ENCODE measurements at regions not wholly inside any gene's neighbourhood (a gene's known extent, or its start where the extent isn't known, plus 50 kb on each side); places are given as distances from the start of the nearest gene placed in this dataset.

GRCh38 chr6:106035655-106036054, 50.5 kb upstream of the PRDM1 start:
- DNase-seq = no peak

GRCh38 chr6:106033806-106034205, 52.3 kb upstream of the PRDM1 start:
- DNase-seq = no peak

GRCh38 chr6:106027758-106028157, 58.4 kb upstream of the PRDM1 start:
- no peak for DNase-seq

GRCh38 chr6:106026748-106027715, 59.1 kb upstream of the PRDM1 start:
- no peak for DNase-seq

GRCh38 chr6:106025655-106026054, 60.5 kb upstream of the PRDM1 start:
- no peak for DNase-seq

GRCh38 chr6:106022801-106023200, 63.3 kb upstream of the PRDM1 start:
- DNase-seq = no peak

GRCh38 chr6:106017454-106017853, 68.7 kb upstream of the PRDM1 start:
- DNase-seq = no peak

- DNase-seq = no peak
Measured at GRCh38 chr6:106014955-106015354, 71.2 kb upstream of the PRDM1 start.

GRCh38 chr6:106011476-106011875, 74.7 kb upstream of the PRDM1 start:
- no peak for DNase-seq

GRCh38 chr6:106005954-106006353, 80.2 kb upstream of the PRDM1 start:
- no peak for DNase-seq

GRCh38 chr6:106005013-106005412, 81.1 kb upstream of the PRDM1 start:
- DNase-seq = no peak

GRCh38 chr6:106003268-106003987, 82.7 kb upstream of the PRDM1 start:
- DNase-seq = no peak

GRCh38 chr6:106002005-106002404, 84.1 kb upstream of the PRDM1 start:
- no peak for DNase-seq

- no peak for DNase-seq
Measured at GRCh38 chr6:106000935-106001334, 85.2 kb upstream of the PRDM1 start.

GRCh38 chr6:105997482-105997881, 88.7 kb upstream of the PRDM1 start:
- no peak for DNase-seq

GRCh38 chr6:105995391-105995865, 90.7 kb upstream of the PRDM1 start:
- no peak for DNase-seq

- peak; percentile 39 for DNase-seq
Measured at GRCh38 chr6:105994591-105995390, 91.3 kb upstream of the PRDM1 start.

- DNase-seq = peak; percentile 53
Measured at GRCh38 chr6:105994118-105994590, 92.0 kb upstream of the PRDM1 start.

- no peak for DNase-seq
Measured at GRCh38 chr6:105993341-105994117, 92.6 kb upstream of the PRDM1 start.

- DNase-seq = peak; percentile 87
Measured at GRCh38 chr6:105992315-105992961, 93.7 kb upstream of the PRDM1 start.

GRCh38 chr6:105991561-105992314, 94.4 kb upstream of the PRDM1 start:
- peak; percentile 38 for DNase-seq
